DOHH2 (cell line): ENCODE measurements at regions not wholly inside any gene's neighbourhood (a gene's known extent, or its start where the extent isn't known, plus 50 kb on each side); places are given as distances from the start of the nearest gene placed in this dataset.
"Not testable (repeated sequence)": the region's sequence is repeated elsewhere in the genome, so short reads cannot be mapped to it uniquely, and the experiment has no call there.

Experiments used
- H3F3A ChIP-seq: fragments of 200-600 bp; sonication (generic), shearing (Covaris generic); 2 replicates; pipeline ENCODE4 v1.6.0; 2016; ENCODE audit warnings: antibody characterized with exemption, mild to moderate bottlenecking; ENCODE audit not compliant: control insufficient read depth, insufficient read depth
- H3K27ac ChIP-seq: fragments of 200-600 bp; sonication (generic); 2 replicates; pipeline ENCODE4 v1.5.1; 2014; ENCODE audit warnings: low read depth, mild to moderate bottlenecking, low read length, moderate library complexity
- H3K27me3 ChIP-seq: fragments of 200-600 bp; sonication (generic); 2 replicates; pipeline ENCODE4 v1.6.1; 2014; ENCODE audit warnings: mild to moderate bottlenecking, low read length, mixed read lengths; ENCODE audit not compliant: control insufficient read depth
- H3K36me3 ChIP-seq: fragments of 200-600 bp; sonication (generic); 2 replicates; pipeline ENCODE4 v1.6.1; 2014; ENCODE audit warnings: mild to moderate bottlenecking, low read length, moderate library complexity, mixed read lengths; ENCODE audit not compliant: control insufficient read depth
- H3K4me1 ChIP-seq: fragments of 200-600 bp; sonication (generic); 2 replicates; pipeline ENCODE4 v1.6.1; 2014; ENCODE audit warnings: mild to moderate bottlenecking, low read length, mixed read lengths; ENCODE audit not compliant: control insufficient read depth
- H3K4me2 ChIP-seq: fragments of 200-600 bp; sonication (generic); 2 replicates; pipeline ENCODE4 v1.6.0; 2014; ENCODE audit warnings: mild to moderate bottlenecking, low read length, moderate library complexity
- H3K4me3 ChIP-seq: fragments of 200-600 bp; sonication (generic); 2 replicates; pipeline ENCODE4 v1.5.1; 2014; ENCODE audit warnings: mild to moderate bottlenecking, low read length, mixed read lengths
- H3K79me2 ChIP-seq: fragments of 200-600 bp; sonication (generic); 2 replicates; pipeline ENCODE4 v1.6.1; 2014; ENCODE audit warnings: mild to moderate bottlenecking, low read length, mixed read lengths; ENCODE audit not compliant: control insufficient read depth
- H3K9me2 ChIP-seq: fragments of 200-600 bp; sonication (generic); replicated peaks from 2 replicates; pipeline ENCODE4 v1.6.1; 2014; ENCODE audit warnings: mild to moderate bottlenecking, low read length, mixed read lengths; ENCODE audit not compliant: control insufficient read depth
- H3K9me3 ChIP-seq: fragments of 200-600 bp; sonication (generic); 2 replicates; pipeline ENCODE4 v1.6.1; 2014; ENCODE audit warnings: antibody characterized with exemption, low read length, mixed read lengths; ENCODE audit not compliant: control insufficient read depth, insufficient read depth
- H4K20me1 ChIP-seq: fragments of 200-600 bp; sonication (generic); 2 replicates; pipeline ENCODE4 v1.6.0; 2014; ENCODE audit warnings: low read depth, mild to moderate bottlenecking, antibody characterized with exemption, low read length, moderate library complexity; ENCODE audit not compliant: control insufficient read depth, insufficient read depth

DNA sequence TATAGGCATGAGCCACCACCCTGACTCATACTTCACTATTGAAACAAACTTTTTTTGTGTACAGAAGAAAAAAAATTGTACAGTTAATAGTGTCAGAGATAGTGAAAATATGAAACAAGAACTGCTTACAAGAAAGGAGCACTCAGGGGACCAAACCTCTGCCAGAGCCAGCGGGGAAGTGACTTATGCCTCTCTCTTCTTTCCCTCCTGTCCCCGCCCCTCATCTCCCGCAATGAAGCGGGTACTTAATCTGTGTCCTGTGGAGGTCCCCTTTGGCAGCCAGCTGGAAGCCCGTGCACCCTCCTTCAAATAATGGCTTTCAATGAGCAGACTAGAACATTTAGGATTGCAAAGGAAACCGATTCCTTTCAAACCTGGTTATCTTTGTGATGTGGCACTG is 51.5 kb downstream of the PPIAL4A start:
- not testable (repeated sequence) for H3K9me3 ChIP-seq, H3K4me3 ChIP-seq, H3K27ac ChIP-seq, H4K20me1 ChIP-seq, H3K4me2 ChIP-seq, H3K79me2 ChIP-seq, H3F3A ChIP-seq, H3K27me3 ChIP-seq, H3K36me3 ChIP-seq, H3K9me2 ChIP-seq
- H3K4me1 ChIP-seq: peaks cover 12% of the 10 kb centered on the region; the same call in 1 of the 2 replicates

DNA sequence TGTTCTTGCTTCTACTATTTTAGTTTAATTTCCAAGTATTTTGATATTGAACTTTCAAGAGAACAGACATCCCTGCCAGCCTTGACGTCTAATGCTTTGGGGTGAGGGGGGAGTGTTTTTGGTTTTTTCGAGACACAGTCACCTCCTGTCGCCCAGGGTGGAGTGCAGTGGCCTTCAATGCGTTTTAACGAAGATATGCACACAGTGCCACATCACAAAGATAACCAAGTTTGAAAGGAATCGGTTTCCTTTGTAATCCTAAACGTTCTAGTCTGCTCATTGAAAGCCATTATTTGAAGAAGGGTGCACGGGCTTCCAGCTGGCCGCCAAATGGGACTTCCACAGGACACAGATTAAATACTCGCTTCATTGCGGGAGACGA is 52.3 kb downstream of the PPIAL4A start:
- H3K9me2 ChIP-seq, H4K20me1 ChIP-seq, H3K79me2 ChIP-seq, H3K9me3 ChIP-seq, H3K36me3 ChIP-seq, H3K27me3 ChIP-seq, H3F3A ChIP-seq: not testable (repeated sequence)
- Histone ChIP-seq H3K4me3 (peak overlapping the region; percentile 70), H3K4me1 (peaks cover 12% of the 10 kb centered on the region; the same call in 1 of the 2 replicates), H3K4me2 (peak overlapping the region; percentile 77), H3K27ac (peak overlapping the region; percentile 32)

DNA sequence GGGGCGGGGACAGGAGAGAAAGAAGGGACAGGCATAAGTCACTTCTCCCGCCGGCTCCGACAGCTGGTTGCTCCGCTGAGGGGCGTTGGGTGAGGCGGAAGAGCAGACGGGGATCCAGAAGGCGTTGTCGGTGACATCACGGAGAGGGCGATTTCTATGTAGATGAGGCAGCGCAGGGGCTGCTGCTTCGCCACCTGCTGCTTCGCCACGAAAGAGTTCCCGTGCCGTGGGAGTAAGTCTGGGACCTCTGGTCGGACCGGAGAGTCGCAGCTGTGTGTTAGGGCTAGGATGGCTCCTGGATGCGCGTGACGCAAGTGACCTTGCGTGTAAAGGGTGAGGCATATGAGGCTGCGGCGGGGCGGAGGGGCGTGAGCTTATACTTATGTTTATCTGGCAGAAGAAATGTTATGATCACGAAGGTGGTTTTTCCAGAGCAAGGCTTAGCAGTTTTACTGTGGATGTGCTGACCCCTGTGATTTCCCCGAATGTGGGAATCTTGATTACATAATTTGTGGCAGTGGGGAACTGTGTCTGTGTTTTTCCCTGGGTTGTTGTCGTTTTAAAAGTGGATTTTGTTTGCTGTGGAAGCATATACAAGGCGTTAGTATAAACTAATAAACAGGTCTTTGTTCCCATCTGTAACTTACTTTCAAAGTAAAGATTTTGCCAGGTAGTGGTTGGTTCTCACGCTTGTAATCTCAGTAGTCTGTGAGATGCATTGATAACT is 52.8 kb downstream of the PPIAL4A start:
- not testable (repeated sequence) for H3K9me3 ChIP-seq

DNA sequence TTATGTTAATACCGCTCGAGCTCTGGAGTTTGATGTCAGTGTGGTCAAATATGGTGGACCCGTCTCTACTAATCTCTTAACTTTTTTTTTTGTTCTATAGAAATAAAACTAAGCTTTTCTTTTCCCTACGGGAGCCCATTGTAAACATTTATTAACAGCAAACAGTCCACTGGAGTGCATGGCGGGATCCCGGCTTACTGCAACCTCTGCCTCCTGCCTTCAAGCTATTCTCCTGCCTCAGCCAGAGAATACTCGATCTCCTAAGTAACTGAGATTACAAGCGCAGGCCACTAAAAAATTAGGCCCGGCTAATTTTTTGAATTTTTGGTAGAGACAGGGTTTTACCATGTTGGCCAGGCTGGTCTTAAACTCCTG is 53.4 kb downstream of the PPIAL4A start:
- H3K4me2 ChIP-seq, H3K36me3 ChIP-seq, H3K27me3 ChIP-seq, H3K9me3 ChIP-seq, H3K79me2 ChIP-seq, H3K9me2 ChIP-seq, H3K4me3 ChIP-seq, H3F3A ChIP-seq, H3K27ac ChIP-seq, H4K20me1 ChIP-seq: not testable (repeated sequence)
- peaks cover 12% of the 10 kb centered on the region; the same call in 1 of the 2 replicates for H3K4me1 ChIP-seq

More for the DNA sequence above, 52.8 kb downstream of the PPIAL4A start:
- not testable (repeated sequence) for H3K9me2 ChIP-seq, H3F3A ChIP-seq, H3K36me3 ChIP-seq, H4K20me1 ChIP-seq, H3K27me3 ChIP-seq, H3K79me2 ChIP-seq
- Histone ChIP-seq H3K27ac (peak overlapping the region; percentile 32), H3K4me2 (peak overlapping the region; percentile 77), H3K4me3 (peak overlapping the region; percentile 70), H3K4me1 (peaks cover 12% of the 10 kb centered on the region; the same call in 1 of the 2 replicates)

DNA sequence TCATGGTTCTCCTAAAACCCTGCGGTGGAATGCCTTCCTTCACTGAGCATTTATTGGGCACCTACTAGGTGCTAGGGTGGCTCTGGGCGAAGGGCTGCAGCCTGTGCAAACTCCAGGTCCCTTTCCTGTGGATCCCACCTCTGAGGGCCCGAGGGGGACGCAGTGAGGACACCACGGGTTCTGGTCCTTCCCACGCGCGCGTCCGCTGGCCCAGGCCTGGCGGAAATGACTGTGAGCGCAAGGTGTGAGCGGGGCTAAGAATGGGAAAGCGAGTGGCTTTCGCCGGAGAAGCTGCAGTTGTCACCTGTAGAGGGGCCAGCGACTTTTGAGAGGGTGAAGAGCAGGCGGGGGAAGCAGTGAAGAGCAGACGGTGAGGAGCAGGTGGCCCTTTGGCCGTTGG is 55.1 kb downstream of the PPIAL4A start:
- H3K36me3 ChIP-seq, H3F3A ChIP-seq, H3K27me3 ChIP-seq, H4K20me1 ChIP-seq, H3K79me2 ChIP-seq, H3K9me2 ChIP-seq, H3K4me2 ChIP-seq, H3K4me3 ChIP-seq, H3K27ac ChIP-seq, H3K9me3 ChIP-seq: not testable (repeated sequence)
- peaks cover 12% of the 10 kb centered on the region; the same call in 1 of the 2 replicates for H3K4me1 ChIP-seq

DNA sequence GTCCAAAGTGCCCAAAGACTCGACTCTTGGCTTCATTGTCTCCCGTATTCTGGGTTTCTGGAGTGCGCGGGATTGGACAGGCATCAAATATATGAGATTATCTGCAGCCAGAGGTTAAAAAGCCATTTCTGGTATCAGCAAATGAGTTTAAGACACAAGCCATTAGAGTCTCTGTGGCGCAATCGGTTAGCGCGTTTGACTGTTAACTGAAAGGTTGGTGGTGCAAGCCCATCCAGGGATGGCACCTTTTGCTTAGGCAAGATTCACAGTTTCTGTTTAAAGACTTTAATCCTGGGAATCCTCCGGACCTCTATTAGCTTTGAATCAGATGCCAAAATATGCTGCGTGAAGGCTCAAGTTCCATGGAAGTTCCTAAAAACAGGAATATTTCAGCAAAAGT is 55.6 kb downstream of the PPIAL4A start:
- not testable (repeated sequence) for H3K9me3 ChIP-seq, H3F3A ChIP-seq, H3K79me2 ChIP-seq, H3K4me2 ChIP-seq, H4K20me1 ChIP-seq, H3K27ac ChIP-seq, H3K36me3 ChIP-seq, H3K27me3 ChIP-seq, H3K9me2 ChIP-seq, H3K4me3 ChIP-seq
- H3K4me1 ChIP-seq: peaks cover 12% of the 10 kb centered on the region; the same call in 1 of the 2 replicates

DNA sequence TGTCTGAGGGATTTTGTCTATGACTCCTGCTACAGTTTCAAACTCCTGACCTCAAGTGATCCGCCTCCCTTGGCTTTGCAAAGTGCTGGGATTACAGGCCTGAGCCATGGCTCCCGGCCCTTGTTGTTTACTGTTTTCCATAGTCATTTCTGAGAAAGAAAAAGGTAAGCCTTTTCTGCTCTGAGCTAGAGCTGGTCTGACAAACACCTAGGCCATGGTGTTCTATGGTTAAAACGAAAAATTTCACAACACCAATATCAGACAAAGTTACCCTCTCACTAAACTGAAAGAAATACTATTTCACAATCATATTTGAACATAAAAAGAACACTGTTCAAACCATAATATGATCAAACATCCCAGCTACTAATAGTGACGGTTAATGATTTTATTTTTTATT is 57.5 kb downstream of the PPIAL4A start:
- not testable (repeated sequence) for H3K4me3 ChIP-seq, H3K4me2 ChIP-seq, H3K36me3 ChIP-seq, H3K79me2 ChIP-seq, H3K9me2 ChIP-seq, H3K9me3 ChIP-seq, H3F3A ChIP-seq, H3K27ac ChIP-seq, H4K20me1 ChIP-seq, H3K4me1 ChIP-seq, H3K27me3 ChIP-seq

DNA sequence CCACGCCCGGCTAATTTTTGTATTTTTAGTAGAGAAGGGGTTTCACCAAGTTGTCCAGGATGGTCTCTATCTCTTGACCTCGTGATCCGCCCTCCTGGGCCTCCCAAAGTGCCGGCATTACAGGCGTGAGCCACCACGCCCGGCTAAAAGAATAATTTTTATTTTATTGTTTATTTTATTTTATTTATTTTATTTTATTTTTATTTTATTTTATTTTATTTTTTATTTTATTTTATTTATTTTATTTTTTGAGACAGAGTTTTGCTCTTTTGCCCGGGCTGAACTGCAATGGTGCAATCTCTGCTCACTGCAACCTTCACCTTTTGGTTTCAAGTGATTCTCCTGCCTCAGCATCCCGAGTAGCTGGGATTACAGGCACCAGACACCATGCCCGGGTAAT is 60.2 kb downstream of the PPIAL4A start:
- not testable (repeated sequence) for H3K9me3 ChIP-seq, H3K9me2 ChIP-seq, H3K27ac ChIP-seq, H3K4me3 ChIP-seq, H3K4me1 ChIP-seq, H3K79me2 ChIP-seq, H3K36me3 ChIP-seq, H3F3A ChIP-seq, H4K20me1 ChIP-seq, H3K27me3 ChIP-seq, H3K4me2 ChIP-seq
